ENCODE measurements at regions not wholly inside any gene's neighbourhood (a gene's known extent, or its start where the extent isn't known, plus 50 kb on each side); places are given as distances from the start of the nearest gene placed in this dataset.

- Histone ChIP-seq H2BK12ac (ENCODE audit: low read depth, low read length) (no peak overlapping the region), H2BK120ac (replicated peaks; ENCODE audit: low read depth, low read length) (no peak overlapping the region), H3K27ac (ENCODE audit: low read depth, low read length) (no peak overlapping the region), H2BK5ac (ENCODE audit: low read depth, low read length) (no peak overlapping the region), H2BK15ac (ENCODE audit: low read length) (no peak overlapping the region), H3K23ac (ENCODE audit: insufficient read length) (no peak overlapping the region), H4K5ac (ENCODE audit: insufficient read length, low read depth, low read length) (no peak overlapping the region), H3K4me2 (ENCODE audit: insufficient read depth in 1 of 2, low read depth in 2 of 2, low read length in 2 of 2) (no peak overlapping the region), H3K79me1 (ENCODE audit: low read depth, low read length) (no peaks in the 10 kb centered on the region), H3K14ac (ENCODE audit: insufficient read length) (no peak overlapping the region), H3K9ac (replicated peaks in 1 of 4; ENCODE audit: extremely low read depth in 1 of 4, low read depth in 3 of 4, low read length in 3 of 4) (no peak overlapping the region), H2AK5ac (ENCODE audit: low read depth, low read length) (no peak overlapping the region), H4K20me1 (replicated peaks in 1 of 2; ENCODE audit: control insufficient read depth in 1 of 2, insufficient read depth in 2 of 2, low read length in 2 of 2) (no peaks in the 10 kb centered on the region), H3K18ac (ENCODE audit: extremely low read depth, low read length) (no peak overlapping the region), H3K4ac (replicated peaks; ENCODE audit: insufficient read length, low read depth, low read length) (no peak overlapping the region), H3K27me3 (replicated peaks in 1 of 4; ENCODE audit: control insufficient read depth in 3 of 4, extremely low read depth in 1 of 4, insufficient read depth in 3 of 4, low read length in 3 of 4) (peaks cover 0 to 9% (median 1%) of the 10 kb centered on the region in 4 experiments; a peak in 4 of 7 replicates), H3K79me2 (ENCODE audit: control insufficient read depth in 1 of 2, insufficient read depth in 2 of 2, low read length in 2 of 2) (no peaks in the 10 kb centered on the region), H3K9me3 (ENCODE audit: insufficient read depth in 2 of 2, low read depth in 1 of 2, low read length in 1 of 2) (no peaks in the 10 kb centered on the region), H3K23me2 (ENCODE audit: low read depth, low read length) (no peaks in the 10 kb centered on the region; the same call in 1 of the 2 replicates), H3K4me3 (ENCODE audit: extremely low read depth in 1 of 4, insufficient read depth in 2 of 4, low read depth in 3 of 4, low read length in 4 of 4) (no peak overlapping the region), H3K56ac (replicated peaks; ENCODE audit: insufficient read length, low read depth, low read length) (no peak overlapping the region), H4K8ac (ENCODE audit: extremely low read depth, insufficient read depth, low read length) (no peak overlapping the region), H3K36me3 (ENCODE audit: control insufficient read depth in 2 of 4, insufficient read depth in 4 of 4, low read length in 3 of 4) (no peaks in the 10 kb centered on the region), H2AFZ (ENCODE audit: low read length) (no peak overlapping the region), H3K4me1 (replicated peaks in 1 of 4; ENCODE audit: control insufficient read depth in 3 of 4, insufficient read depth in 4 of 4, low read length in 3 of 4) (peaks cover 0 to 3% (median 2%) of the 10 kb centered on the region in 4 experiments; a peak in 4 of 7 replicates), H2BK20ac (ENCODE audit: low read length) (no peak overlapping the region), H4K91ac (replicated peaks; ENCODE audit: insufficient read length, low read length) (no peak overlapping the region)
- POLR2A ChIA-PET (ENCODE audit: partially characterized antibody) = no interaction called here
- CTCF ChIA-PET (ENCODE audit: partially characterized antibody) = interaction anchor here (0.5 to 1.4 kb wide), 3 partner anchors 10 to 1330 kb away, joined by 3 to 6 read pairs (median 3); no protein-coding TSS in a partner anchor
- no peak for FAIRE-seq
- 92% methylated on average over 2 of the region's 2 CpGs; no CpG with 5 or more reads in 1 of the 2 experiments for WGBS, 2 experiments (ENCODE audit: extremely low coverage in 1 of 2, insufficient coverage in 1 of 2, insufficient read length in 1 of 2, insufficient replicate concordance in 2 of 2, low coverage in 1 of 2, low lambda C conversion rate in 2 of 2, missing lambda C conversion rate in 1 of 2)
- TF ChIP-seq FOSL1 (IDR thresholded peaks at IDR 0.05; ENCODE audit: insufficient read depth, low read depth, low read length) = no peak
- no peak for DNase-seq (ENCODE audit: low read depth in 1 of 2, low spot score in 2 of 2)
These were observed 936.6 kb upstream of the FANCL start for GRCh38 chr2:59177748-59178147.
